ENCODE measurements at regions not wholly inside any gene's neighbourhood (a gene's known extent, or its start where the extent isn't known, plus 50 kb on each side); places are given as distances from the start of the nearest gene placed in this dataset.

DNA sequence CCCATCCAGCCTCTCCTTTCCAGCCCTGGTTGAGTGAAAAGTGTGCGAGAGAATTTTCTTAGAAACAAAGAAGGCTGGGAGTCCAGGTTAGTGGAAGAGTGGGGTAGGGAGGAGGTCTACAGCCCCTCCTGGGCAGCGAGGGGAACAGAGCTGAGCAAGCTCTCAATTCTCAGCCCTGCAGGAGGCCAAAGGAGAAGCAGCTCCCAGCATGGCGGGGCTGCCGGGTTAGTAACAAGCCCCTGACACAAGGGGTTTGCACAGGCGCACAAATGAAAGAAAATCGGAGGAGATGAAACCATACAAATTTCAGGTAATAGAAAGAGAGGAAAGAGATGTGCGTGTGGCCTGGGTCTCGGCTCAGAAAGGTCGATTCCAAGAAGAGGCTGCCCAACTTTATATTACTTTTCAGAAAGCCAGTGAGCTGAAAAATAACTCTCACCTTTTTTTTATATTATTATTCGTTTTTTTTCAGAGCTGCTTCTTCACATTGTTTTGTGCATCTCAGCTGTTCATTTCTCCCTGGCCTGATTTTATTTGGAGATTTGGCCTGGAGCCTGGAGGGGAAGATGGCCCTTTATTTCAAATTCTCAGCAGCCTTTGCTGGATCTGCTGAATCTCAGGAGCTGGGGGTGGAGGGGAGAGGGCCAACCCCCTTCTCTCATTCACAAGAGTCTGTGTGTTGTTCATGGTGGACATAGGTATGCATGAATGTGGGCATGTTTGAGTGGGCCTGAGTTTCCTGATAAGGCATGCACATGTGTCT is 583.2 kb downstream of the BUD13 start:
- DNase-seq (ENCODE audit: low read depth) = no peak

GRCh38 chr11:116188350-116188749 is 584.4 kb downstream of the BUD13 start:
- no peak for DNase-seq (ENCODE audit: low read depth)
- TF ChIP-seq, protein P1, sequence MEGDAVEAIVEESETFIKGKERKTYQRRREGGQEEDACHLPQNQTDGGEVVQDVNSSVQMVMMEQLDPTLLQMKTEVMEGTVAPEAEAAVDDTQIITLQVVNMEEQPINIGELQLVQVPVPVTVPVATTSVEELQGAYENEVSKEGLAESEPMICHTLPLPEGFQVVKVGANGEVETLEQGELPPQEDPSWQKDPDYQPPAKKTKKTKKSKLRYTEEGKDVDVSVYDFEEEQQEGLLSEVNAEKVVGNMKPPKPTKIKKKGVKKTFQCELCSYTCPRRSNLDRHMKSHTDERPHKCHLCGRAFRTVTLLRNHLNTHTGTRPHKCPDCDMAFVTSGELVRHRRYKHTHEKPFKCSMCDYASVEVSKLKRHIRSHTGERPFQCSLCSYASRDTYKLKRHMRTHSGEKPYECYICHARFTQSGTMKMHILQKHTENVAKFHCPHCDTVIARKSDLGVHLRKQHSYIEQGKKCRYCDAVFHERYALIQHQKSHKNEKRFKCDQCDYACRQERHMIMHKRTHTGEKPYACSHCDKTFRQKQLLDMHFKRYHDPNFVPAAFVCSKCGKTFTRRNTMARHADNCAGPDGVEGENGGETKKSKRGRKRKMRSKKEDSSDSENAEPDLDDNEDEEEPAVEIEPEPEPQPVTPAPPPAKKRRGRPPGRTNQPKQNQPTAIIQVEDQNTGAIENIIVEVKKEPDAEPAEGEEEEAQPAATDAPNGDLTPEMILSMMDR (IDR thresholded peaks at IDR 0.05; ENCODE audit: control insufficient read depth, insufficient read depth, low read depth, low read length, missing control alignments) = no peak
- no peak overlapping the region for H3K4me3 ChIP-seq (ENCODE audit: control insufficient read depth, low read depth, low read length)

More for the DNA sequence above, 583.2 kb downstream of the BUD13 start:
- no peak overlapping the region for H3K4me3 ChIP-seq (ENCODE audit: control insufficient read depth, low read depth, low read length)
- TF ChIP-seq, protein P1 (IDR thresholded peaks at IDR 0.05; ENCODE audit: control insufficient read depth, insufficient read depth, low read depth, low read length, missing control alignments) = no peak

DNA sequence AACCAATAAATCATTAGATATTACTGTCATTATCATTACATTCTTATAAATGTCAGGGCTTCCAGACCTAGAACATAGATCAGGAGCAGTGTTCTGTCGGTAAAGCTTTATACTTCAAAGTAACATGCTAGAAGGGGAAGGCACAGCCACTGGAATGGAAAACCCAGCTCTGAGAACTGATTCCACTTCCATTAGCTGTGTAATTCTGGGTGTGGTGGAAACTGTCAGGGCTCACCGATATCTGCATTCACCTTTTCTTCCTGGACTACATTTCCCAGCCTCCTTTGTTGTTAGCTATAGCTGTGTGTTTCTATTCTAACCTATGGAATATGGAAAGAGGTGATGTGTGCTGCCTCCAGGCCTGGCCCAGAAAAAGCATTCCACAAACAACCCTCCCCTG is 585.8 kb downstream of the BUD13 start:
- no peak for DNase-seq (ENCODE audit: low read depth)
- TF ChIP-seq, protein P1 (IDR thresholded peaks at IDR 0.05; ENCODE audit: control insufficient read depth, insufficient read depth, low read depth, low read length, missing control alignments) = no peak
- no peak overlapping the region for H3K4me3 ChIP-seq (ENCODE audit: control insufficient read depth, low read depth, low read length)

- TF ChIP-seq, protein P1 (IDR thresholded peaks at IDR 0.05; ENCODE audit: control insufficient read depth, insufficient read depth, low read depth, low read length, missing control alignments) = no peak
- no peak for DNase-seq (ENCODE audit: low read depth)
- no peak overlapping the region for H3K4me3 ChIP-seq (ENCODE audit: control insufficient read depth, low read depth, low read length)
These were observed 587.2 kb downstream of the BUD13 start for GRCh38 chr11:116185551-116185950.

- TF ChIP-seq, protein P1 (IDR thresholded peaks at IDR 0.05; ENCODE audit: control insufficient read depth, insufficient read depth, low read depth, low read length, missing control alignments) = no peak
- H3K4me3 ChIP-seq (ENCODE audit: control insufficient read depth, low read depth, low read length) = no peak overlapping the region
- DNase-seq (ENCODE audit: low read depth) = no peak
These were observed 588.0 kb downstream of the BUD13 start for GRCh38 chr11:116184763-116185162.

- no peak overlapping the region for H3K4me3 ChIP-seq (ENCODE audit: control insufficient read depth, low read depth, low read length)
- no peak for DNase-seq (ENCODE audit: low read depth)
- TF ChIP-seq, protein P1 (IDR thresholded peaks at IDR 0.05; ENCODE audit: control insufficient read depth, insufficient read depth, low read depth, low read length, missing control alignments) = no peak
These were observed 590.3 kb downstream of the BUD13 start for GRCh38 chr11:116182356-116182966.

All from AG09309 (cell line).